Gastrocnemius medialis (tissue), 4 donors: ENCODE measurements at regions not wholly inside any gene's neighbourhood (a gene's known extent, or its start where the extent isn't known, plus 50 kb on each side); places are given as distances from the start of the nearest gene placed in this dataset.

Source experiments
- POLR2A ChIP-seq, 2 donors: fragments of 450-650 bp; IDR thresholded peaks; one replicate each; pipeline ENCODE4 v1.6.1; 2017; ENCODE audit warnings: antibody characterized with exemption in 2 of 2, mild to moderate bottlenecking in 2 of 2, moderate library complexity in 2 of 2
- TF ChIP-seq, protein P1 (sequence below), 5 experiments: fragments of 450-650 bp in 3 of 5; fragments of 200-600 bp in 2 of 5; sonication (generic) in 2 of 5; IDR thresholded peaks in 4 of 5; conservative IDR thresholded peaks in 1 of 5; 1 replicate in 4 of 5; 2 replicates in 1 of 5; pipeline ENCODE4 v1.5.1; 2016 to 2019; ENCODE audit warnings: antibody characterized with exemption in 5 of 5, mild to moderate bottlenecking in 3 of 5, moderate library complexity in 3 of 5

DNA sequence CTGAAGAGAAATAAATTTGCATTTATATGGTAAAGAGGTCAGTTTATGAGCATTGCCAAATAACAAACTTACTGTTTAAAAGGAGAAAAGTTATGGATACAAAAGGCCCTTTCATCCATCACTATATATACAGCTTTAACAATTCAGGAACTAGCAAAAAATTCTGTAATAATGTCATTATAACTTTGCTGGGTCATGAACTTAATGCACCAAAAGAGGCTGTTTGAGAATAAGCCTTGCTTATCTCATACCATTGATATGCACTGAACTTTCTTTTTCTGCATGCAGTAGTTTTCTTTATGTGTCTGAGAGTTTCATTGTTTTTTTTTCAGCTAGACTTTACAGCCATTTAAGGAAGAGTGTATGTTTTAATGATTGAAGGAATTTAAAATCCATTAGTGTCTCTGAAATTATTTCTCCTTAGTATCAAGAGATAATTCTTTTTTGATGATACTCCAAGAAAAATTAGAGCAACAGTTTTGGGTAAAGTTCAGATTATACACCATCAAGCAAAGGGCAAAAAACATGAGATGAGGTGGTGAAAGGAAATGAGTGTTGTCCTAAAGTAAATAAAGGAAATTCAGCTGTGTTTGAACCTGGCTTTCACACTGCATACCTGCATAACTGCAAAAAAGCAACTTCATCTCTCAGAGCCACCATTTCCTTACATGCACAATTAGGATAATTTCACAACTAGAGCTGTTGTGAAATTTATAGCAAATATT, 188.2 kb upstream of the ANO3 start:
- no peak for TF ChIP-seq POLR2A (IDR thresholded peaks at IDR 0.05)
- TF ChIP-seq, protein P1, sequence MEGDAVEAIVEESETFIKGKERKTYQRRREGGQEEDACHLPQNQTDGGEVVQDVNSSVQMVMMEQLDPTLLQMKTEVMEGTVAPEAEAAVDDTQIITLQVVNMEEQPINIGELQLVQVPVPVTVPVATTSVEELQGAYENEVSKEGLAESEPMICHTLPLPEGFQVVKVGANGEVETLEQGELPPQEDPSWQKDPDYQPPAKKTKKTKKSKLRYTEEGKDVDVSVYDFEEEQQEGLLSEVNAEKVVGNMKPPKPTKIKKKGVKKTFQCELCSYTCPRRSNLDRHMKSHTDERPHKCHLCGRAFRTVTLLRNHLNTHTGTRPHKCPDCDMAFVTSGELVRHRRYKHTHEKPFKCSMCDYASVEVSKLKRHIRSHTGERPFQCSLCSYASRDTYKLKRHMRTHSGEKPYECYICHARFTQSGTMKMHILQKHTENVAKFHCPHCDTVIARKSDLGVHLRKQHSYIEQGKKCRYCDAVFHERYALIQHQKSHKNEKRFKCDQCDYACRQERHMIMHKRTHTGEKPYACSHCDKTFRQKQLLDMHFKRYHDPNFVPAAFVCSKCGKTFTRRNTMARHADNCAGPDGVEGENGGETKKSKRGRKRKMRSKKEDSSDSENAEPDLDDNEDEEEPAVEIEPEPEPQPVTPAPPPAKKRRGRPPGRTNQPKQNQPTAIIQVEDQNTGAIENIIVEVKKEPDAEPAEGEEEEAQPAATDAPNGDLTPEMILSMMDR (IDR thresholded peaks at IDR 0.05 in 4 of 5, conservative IDR thresholded peaks at IDR 0.05 in 1 of 5): no peak
